ENCODE measurements at regions not wholly inside any gene's neighbourhood (a gene's known extent, or its start where the extent isn't known, plus 50 kb on each side); places are given as distances from the start of the nearest gene placed in this dataset.

- Histone ChIP-seq H3K36me3 (ENCODE audit: control insufficient read depth, insufficient read depth, low read length) (no peaks in the 10 kb centered on the region), H3K27me3 (replicated peaks; ENCODE audit: control insufficient read depth, insufficient read depth, low read length) (no peaks in the 10 kb centered on the region; the same call in 1 of the 2 replicates), H3K4me3 (replicated peaks; ENCODE audit: low read depth, low read length) (no peak overlapping the region)
- no peak for TF ChIP-seq CTCF (IDR thresholded peaks at IDR 0.05; ENCODE audit: insufficient read depth, low read length, poor library complexity, severe bottlenecking)
- DNase-seq (ENCODE audit: extremely low read depth, insufficient read length), result no peak
Observed at GRCh38 chr12:30110498-30110897, 326.8 kb upstream of the TMTC1 start.

- no peak for DNase-seq (ENCODE audit: extremely low read depth, insufficient read length)
- no peaks in the 10 kb centered on the region for H3K36me3 ChIP-seq (ENCODE audit: control insufficient read depth, insufficient read depth, low read length)
- TF ChIP-seq CTCF (IDR thresholded peaks at IDR 0.05; ENCODE audit: insufficient read depth, low read length, poor library complexity, severe bottlenecking), result no peak
Observed at GRCh38 chr12:30108666-30109065, 324.9 kb upstream of the TMTC1 start.

GRCh38 chr12:30106204-30106965 lies 322.6 kb upstream of the TMTC1 start:
- H3K36me3 ChIP-seq (ENCODE audit: control insufficient read depth, insufficient read depth, low read length), result no peaks in the 10 kb centered on the region
- H3K4me3 ChIP-seq (replicated peaks; ENCODE audit: low read depth, low read length), result no peak overlapping the region
- no peak for TF ChIP-seq CTCF (IDR thresholded peaks at IDR 0.05; ENCODE audit: insufficient read depth, low read length, poor library complexity, severe bottlenecking)
- DNase-seq (ENCODE audit: extremely low read depth, insufficient read length), result no peak
- H3K27me3 ChIP-seq (replicated peaks; ENCODE audit: control insufficient read depth, insufficient read depth, low read length), result no peaks in the 10 kb centered on the region; the same call in 1 of the 2 replicates

More at GRCh38 chr12:30108666-30109065, 324.9 kb upstream of the TMTC1 start:
- no peaks in the 10 kb centered on the region; the same call in 1 of the 2 replicates for H3K27me3 ChIP-seq (replicated peaks; ENCODE audit: control insufficient read depth, insufficient read depth, low read length)
- no peak overlapping the region for H3K4me3 ChIP-seq (replicated peaks; ENCODE audit: low read depth, low read length)

GRCh38 chr12:30105505-30105904 lies 321.8 kb upstream of the TMTC1 start:
- DNase-seq (ENCODE audit: extremely low read depth, insufficient read length), result no peak
- no peaks in the 10 kb centered on the region; the same call in 1 of the 2 replicates for H3K27me3 ChIP-seq (replicated peaks; ENCODE audit: control insufficient read depth, insufficient read depth, low read length)
- no peak overlapping the region for H3K4me3 ChIP-seq (replicated peaks; ENCODE audit: low read depth, low read length)
- no peaks in the 10 kb centered on the region for H3K36me3 ChIP-seq (ENCODE audit: control insufficient read depth, insufficient read depth, low read length)
- TF ChIP-seq CTCF (IDR thresholded peaks at IDR 0.05; ENCODE audit: insufficient read depth, low read length, poor library complexity, severe bottlenecking), result no peak

- no peak for DNase-seq (ENCODE audit: extremely low read depth, insufficient read length)
- Histone ChIP-seq H3K36me3 (ENCODE audit: control insufficient read depth, insufficient read depth, low read length) (no peaks in the 10 kb centered on the region), H3K27me3 (replicated peaks; ENCODE audit: control insufficient read depth, insufficient read depth, low read length) (no peaks in the 10 kb centered on the region; the same call in 1 of the 2 replicates), H3K4me3 (replicated peaks; ENCODE audit: low read depth, low read length) (no peak overlapping the region)
- no peak for TF ChIP-seq CTCF (IDR thresholded peaks at IDR 0.05; ENCODE audit: insufficient read depth, low read length, poor library complexity, severe bottlenecking)
Observed at GRCh38 chr12:30104971-30105370, 321.2 kb upstream of the TMTC1 start.
